Mucosa of descending colon (tissue), 3 donors: ENCODE measurements at regions not wholly inside any gene's neighbourhood (a gene's known extent, or its start where the extent isn't known, plus 50 kb on each side); places are given as distances from the start of the nearest gene placed in this dataset.
A peak's percentile ranks its signal among the peaks of the same experiment; 100 is the strongest.

Experiments used
- ATAC-seq: fragments of 200-7000 bp; cut with Tn5 transposase; one replicate; pipeline ENCODE4 v1.9.1; 2020; ENCODE audit warnings: mild to moderate bottlenecking, moderate library complexity
- DNase-seq, 3 donors: peaks; one replicate each; pipeline ENCODE4 v3.0.0-alpha.2; 2020
- H3K36me3 ChIP-seq: fragments of 200-600 bp; one replicate; pipeline ENCODE4 v1.8.0; 2021; ENCODE audit warnings: low read depth, mild to moderate bottlenecking
- H3K4me1 ChIP-seq: fragments of 200-600 bp; one replicate; pipeline ENCODE4 v1.8.0; 2021; ENCODE audit warnings: low read depth, mild to moderate bottlenecking
- H3K4me3 ChIP-seq: fragments of 200-600 bp; one replicate; pipeline ENCODE4 v1.8.0; 2021; ENCODE audit warnings: mild to moderate bottlenecking
- H3K9me3 ChIP-seq: fragments of 200-600 bp; one replicate; pipeline ENCODE4 v1.8.0; 2021; ENCODE audit warnings: mild to moderate bottlenecking
- CTCF ChIP-seq: fragments of 200-600 bp; IDR thresholded peaks from one replicate; pipeline ENCODE4 v1.8.0; 2022; ENCODE audit warnings: antibody characterized with exemption, mild to moderate bottlenecking
- intact Hi-C, 2 donors: fragments of 100-400 bp; cut with DNase I in 1 of 2; cut with micrococcal nuclease in 1 of 2; formaldehyde crosslinking; loops; one replicate each; pipeline versions ENCODE4 v1.11.0 to v1.11.1; 2022; cut with DNase I, micrococcal nuclease
- donor health status: DM: no; HTN: no; CAD: no; lungs with moderate emphysema.
- donor health status: DM: no; HTN: no; CAD: no.
- donor health status: DM: no; HTN: yes; CAD: no.

GRCh38 chr5:154664869-154665268, 90.3 kb upstream of the LARP1 start:
- peaks cover 16% of the 10 kb centered on the region for H3K9me3 ChIP-seq
- intact Hi-C loops: no loop called here
- no peak for TF ChIP-seq CTCF
- H3K4me3 ChIP-seq: no peak overlapping the region
- H3K36me3 ChIP-seq: no peaks in the 10 kb centered on the region
- H3K4me1 ChIP-seq: no peaks in the 10 kb centered on the region
- DNase-seq: no peak
- ATAC-seq: no peak

- DNase-seq: no peak
- no peak for ATAC-seq
- Histone ChIP-seq H3K36me3 (no peaks in the 10 kb centered on the region), H3K4me1 (no peaks in the 10 kb centered on the region), H3K9me3 (peaks cover 16% of the 10 kb centered on the region), H3K4me3 (no peak overlapping the region)
- no peak for TF ChIP-seq CTCF
- intact Hi-C loops: no loop called here
Measured at GRCh38 chr5:154663424-154663823, 91.8 kb upstream of the LARP1 start.

- ATAC-seq: peak; percentile 26
Measured at GRCh38 chr5:154654486-154655371, 100.4 kb upstream of the LARP1 start.

GRCh38 chr5:154653764-154654485, 101.3 kb upstream of the LARP1 start:
- DNase-seq: peak in 1 of 3 donors; percentile 52
- no peak for TF ChIP-seq CTCF
- peak; percentile 21 for ATAC-seq
- H3K4me3 ChIP-seq: no peak overlapping the region
- peaks cover 6% of the 10 kb centered on the region for H3K4me1 ChIP-seq
- H3K9me3 ChIP-seq: no peaks in the 10 kb centered on the region
- intact Hi-C loops: loop anchor here (5.0 kb wide), 2 partner anchors 153 to 158 kb away; no protein-coding TSS in a partner anchor
- H3K36me3 ChIP-seq: no peaks in the 10 kb centered on the region

More at GRCh38 chr5:154654486-154655371, 100.4 kb upstream of the LARP1 start:
- Histone ChIP-seq H3K4me1 (peaks cover 6% of the 10 kb centered on the region), H3K4me3 (no peak overlapping the region), H3K9me3 (no peaks in the 10 kb centered on the region), H3K36me3 (no peaks in the 10 kb centered on the region)
- no peak for DNase-seq
- intact Hi-C loops: loop anchor here (5.0 kb wide), 2 partner anchors 153 to 158 kb away; no protein-coding TSS in a partner anchor
- TF ChIP-seq CTCF: no peak

- intact Hi-C loops: loop anchor here (5.0 kb wide), 2 partner anchors 154 to 159 kb away; no protein-coding TSS in a partner anchor
- DNase-seq (peak in 2 of 3 donors; percentile 48 to 78), ATAC-seq (peak; percentile 86)
- Histone ChIP-seq H3K9me3 (no peaks in the 10 kb centered on the region), H3K36me3 (no peaks in the 10 kb centered on the region), H3K4me3 (no peak overlapping the region), H3K4me1 (peaks cover 6% of the 10 kb centered on the region)
- no peak for TF ChIP-seq CTCF
Measured at GRCh38 chr5:154653418-154653763, 101.8 kb upstream of the LARP1 start.
